Choroid plexus epithelial cell (primary cell): ENCODE measurements at regions not wholly inside any gene's neighbourhood (a gene's known extent, or its start where the extent isn't known, plus 50 kb on each side); places are given as distances from the start of the nearest gene placed in this dataset.

Experiments used
- DNase-seq: peaks from one replicate; pipeline ENCODE4 v3.0.0-alpha.2; 2010; ENCODE audit warnings: low read depth
- H3K4me3 ChIP-seq: 2 replicates; pipeline ENCODE4 v1.5.1; 2011; ENCODE audit warnings: low read depth, mild to moderate bottlenecking, control low read depth, low read length, moderate library complexity
- CTCF ChIP-seq: conservative IDR thresholded peaks from 2 replicates; pipeline ENCODE4 v1.5.1; 2011; ENCODE audit warnings: low read depth, mild to moderate bottlenecking, control low read depth, inconsistent platforms, low read length, moderate library complexity

DNA sequence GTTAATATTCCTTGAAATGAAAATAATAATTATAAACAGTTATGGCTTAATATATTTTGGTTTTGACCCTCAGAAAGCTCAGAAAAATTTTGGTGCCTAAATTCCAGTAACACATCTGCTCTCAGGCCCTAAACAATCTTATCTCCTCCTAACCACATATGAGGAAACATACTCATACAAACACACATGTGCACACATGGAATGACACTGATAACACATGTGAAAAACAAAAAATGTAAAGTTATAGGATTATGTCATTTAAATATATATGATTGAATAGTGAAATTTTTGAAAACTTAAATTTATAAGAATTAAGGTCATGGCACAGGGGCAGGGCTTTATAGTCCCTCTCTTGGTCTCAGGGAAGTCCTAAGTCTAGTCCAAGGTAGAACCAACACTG is 127.2 kb upstream of the TRPC7 start:
- DNase-seq: no peak
- TF ChIP-seq CTCF: no peak

GRCh38 chr5:136491806-136492205 is 126.5 kb upstream of the TRPC7 start:
- no peak for DNase-seq

More for the DNA sequence above, 127.2 kb upstream of the TRPC7 start:
- no peak overlapping the region for H3K4me3 ChIP-seq

GRCh38 chr5:136484808-136485325 is 119.5 kb upstream of the TRPC7 start:
- no peak overlapping the region for H3K4me3 ChIP-seq
- no peak for TF ChIP-seq CTCF
- DNase-seq: no peak

More at GRCh38 chr5:136491806-136492205, 126.5 kb upstream of the TRPC7 start:
- H3K4me3 ChIP-seq: no peak overlapping the region
- no peak for TF ChIP-seq CTCF

- H3K4me3 ChIP-seq: no peak overlapping the region
- TF ChIP-seq CTCF: no peak
- DNase-seq: no peak
These were observed 116.9 kb upstream of the TRPC7 start for GRCh38 chr5:136482206-136482605.

DNA sequence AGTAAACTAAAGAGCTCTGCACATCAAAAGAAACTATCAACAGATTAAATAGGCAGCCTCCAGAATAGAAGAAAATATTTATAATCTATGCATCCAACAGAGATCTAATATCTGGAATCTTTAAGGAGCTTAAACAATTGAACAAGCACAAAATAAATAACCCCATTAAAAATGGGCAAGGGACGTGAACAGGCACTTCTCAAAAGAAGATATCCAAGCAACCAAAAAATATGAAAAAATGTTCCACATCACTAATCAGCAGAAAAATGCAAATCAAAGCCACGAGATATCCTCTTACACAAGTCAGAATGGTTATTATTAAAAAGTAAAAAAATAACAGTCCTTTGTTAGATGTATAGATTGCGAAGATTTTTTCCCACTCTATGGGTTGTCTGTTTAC is 109.1 kb upstream of the TRPC7 start:
- no peak for DNase-seq

GRCh38 chr5:136467632-136468031 is 102.3 kb upstream of the TRPC7 start:
- H3K4me3 ChIP-seq: no peak overlapping the region
- DNase-seq: no peak
- TF ChIP-seq CTCF: no peak

More for the DNA sequence above, 109.1 kb upstream of the TRPC7 start:
- no peak for TF ChIP-seq CTCF
- H3K4me3 ChIP-seq: no peak overlapping the region

- no peak overlapping the region for H3K4me3 ChIP-seq
- DNase-seq: no peak
- TF ChIP-seq CTCF: no peak
These were observed 100.7 kb upstream of the TRPC7 start for GRCh38 chr5:136466041-136466415.
